OCI-LY7 (cell line): ENCODE measurements at regions not wholly inside any gene's neighbourhood (a gene's known extent, or its start where the extent isn't known, plus 50 kb on each side); places are given as distances from the start of the nearest gene placed in this dataset.

Experiments
- BruUV-seq: library from RNA; stranded (reverse); fragments of 400-500 nt; replicated peaks from 2 replicates; lab custom pipeline; 2021; lab: Mats Ljungman, UMichigan
- CTCF ChIA-PET: fragments of 300-600 bp; sonication (Branson Sonifier 250); formaldehyde crosslinking; loops from one replicate; lab custom pipeline; 2022; ENCODE audit warnings: antibody characterized with exemption; ENCODE audit not compliant: unreplicated experiment; lab: Charles Lee
- POLR2A ChIA-PET: fragments of 300-600 bp; sonication (Branson Sonifier 250); formaldehyde crosslinking; loops from one replicate; lab custom pipeline; 2022; ENCODE audit warnings: antibody characterized with exemption; lab: Charles Lee
- DNase-seq: peaks from one replicate; pipeline ENCODE4 v3.0.0-alpha.2; 2015; ENCODE audit warnings: low spot score
- H2AFZ ChIP-seq: fragments of 200-600 bp; sonication (generic), shearing (Covaris generic); 2 replicates; pipeline ENCODE4 v1.6.1; 2014; ENCODE audit warnings: mild to moderate bottlenecking, antibody characterized with exemption, low read length, moderate library complexity
- H3K27ac ChIP-seq: fragments of 200-600 bp; sonication (generic); 2 replicates; pipeline ENCODE4 v1.5.1; 2014; ENCODE audit warnings: mixed run types, low read depth, mild to moderate bottlenecking, moderate library complexity, low read length, inconsistent platforms; ENCODE audit not compliant: poor library complexity, severe bottlenecking
- H3K36me3 ChIP-seq: fragments of 200-600 bp; sonication (generic); 2 replicates; pipeline ENCODE4 v1.6.1; 2014; ENCODE audit warnings: mild to moderate bottlenecking, antibody characterized with exemption, low read length, moderate library complexity, mixed read lengths; ENCODE audit not compliant: insufficient read depth
- H3K4me1 ChIP-seq: fragments of 200-600 bp; sonication (generic); 2 replicates; pipeline ENCODE4 v1.5.1; 2014; ENCODE audit warnings: mild to moderate bottlenecking, low read length; ENCODE audit not compliant: insufficient read depth, poor library complexity, severe bottlenecking
- H3K4me2 ChIP-seq: fragments of 200-600 bp; sonication (generic); 2 replicates; pipeline ENCODE4 v1.6.1; 2014; ENCODE audit warnings: mild to moderate bottlenecking, low read length
- H3K4me3 ChIP-seq: fragments of 200-600 bp; sonication (generic); 2 replicates; pipeline ENCODE4 v1.5.1; 2014; ENCODE audit warnings: mild to moderate bottlenecking, low read depth, low read length; ENCODE audit not compliant: poor library complexity, severe bottlenecking
- H3K79me2 ChIP-seq: fragments of 200-600 bp; sonication (generic); 2 replicates; pipeline ENCODE4 v1.6.1; 2016; ENCODE audit warnings: low read depth, mild to moderate bottlenecking, low read length, moderate library complexity, mixed read lengths; ENCODE audit not compliant: insufficient read depth
- H3K9me2 ChIP-seq: fragments of 200-600 bp; sonication (generic); 2 replicates; pipeline ENCODE4 v1.6.1; 2016; ENCODE audit warnings: mild to moderate bottlenecking, low read length, mixed read lengths; ENCODE audit not compliant: insufficient read depth
- H3K9me3 ChIP-seq: fragments of 200-600 bp; sonication (generic); 2 replicates; pipeline ENCODE4 v1.6.1; 2014; ENCODE audit warnings: mild to moderate bottlenecking, mixed run types, low read length, mixed read lengths
- H4K20me1 ChIP-seq: fragments of 200-600 bp; sonication (generic); 2 replicates; pipeline ENCODE4 v1.6.1; 2014; ENCODE audit warnings: mild to moderate bottlenecking, antibody characterized with exemption, low read length, moderate library complexity, mixed read lengths; ENCODE audit not compliant: insufficient read depth
- CTCF ChIP-seq: fragments of 200-600 bp; sonication (generic); conservative IDR thresholded peaks from 2 replicates; pipeline ENCODE4 v1.5.1; 2014; ENCODE audit warnings: mild to moderate bottlenecking, antibody characterized with exemption, low read length, moderate library complexity, mixed read lengths
- EZH2phosphoT487 ChIP-seq: fragments of 200-600 bp; sonication (generic); IDR thresholded peaks from 2 replicates; pipeline ENCODE4 v1.6.1; 2018; ENCODE audit warnings: low read depth, borderline replicate concordance, mild to moderate bottlenecking, mixed run types, antibody characterized with exemption, low read length, moderate library complexity, mixed read lengths
- intact Hi-C: fragments of 100-400 bp; cut with micrococcal nuclease; formaldehyde crosslinking; loops from one replicate; pipeline ENCODE4 v1.10.0; 2022; ENCODE audit not compliant: unreplicated experiment

- H3K9me2 ChIP-seq = no peaks in the 10 kb centered on the region
- H3K4me3 ChIP-seq = no peak overlapping the region
- H3K27ac ChIP-seq = no peak overlapping the region
- H3K36me3 ChIP-seq = no peaks in the 10 kb centered on the region
- H2AFZ ChIP-seq = no peak overlapping the region
- no TSS peak for BruUV-seq
- intact Hi-C loops = no loop called here
- H3K4me1 ChIP-seq = no peaks in the 10 kb centered on the region
- no peaks in the 10 kb centered on the region for H3K9me3 ChIP-seq
- H4K20me1 ChIP-seq = no peaks in the 10 kb centered on the region
- DNase-seq = no peak
- CTCF ChIA-PET = no interaction called here
- H3K4me2 ChIP-seq = no peak overlapping the region
- TF ChIP-seq EZH2phosphoT487 (no peak), CTCF (no peak)
- POLR2A ChIA-PET = interaction anchor here (0.6 to 1.0 kb wide), 3 partner anchors 15 to 46 kb away, joined by 3 to 6 read pairs (median 5); no protein-coding TSS in a partner anchor
- no peaks in the 10 kb centered on the region for H3K79me2 ChIP-seq
Measured at GRCh38 chr20:53806683-53807401, 213.2 kb upstream of the ZNF217 start.

GRCh38 chr20:53805895-53806384 lies 212.3 kb upstream of the ZNF217 start:
- TF ChIP-seq CTCF (no peak), EZH2phosphoT487 (no peak)
- Histone ChIP-seq H3K79me2 (no peaks in the 10 kb centered on the region), H3K9me2 (no peaks in the 10 kb centered on the region), H4K20me1 (no peaks in the 10 kb centered on the region), H3K9me3 (no peaks in the 10 kb centered on the region), H3K4me2 (no peak overlapping the region), H2AFZ (no peak overlapping the region), H3K4me3 (no peak overlapping the region), H3K36me3 (no peaks in the 10 kb centered on the region), H3K4me1 (no peaks in the 10 kb centered on the region), H3K27ac (no peak overlapping the region)
- ChIA-PET POLR2A (interaction anchor here (0.6 kb wide), 1 partner anchor 45 kb away, joined by 5 read pairs; no protein-coding TSS in a partner anchor), CTCF (no interaction called here)
- DNase-seq = no peak
- intact Hi-C loops = no loop called here
- no TSS peak for BruUV-seq
